Astrocyte of the spinal cord (primary cell): ENCODE measurements at regions not wholly inside any gene's neighbourhood (a gene's known extent, or its start where the extent isn't known, plus 50 kb on each side); places are given as distances from the start of the nearest gene placed in this dataset.

Source experiments
- DNase-seq: peaks from one replicate; pipeline ENCODE4 v3.0.0; 2011; ENCODE audit warnings: low read depth, low spot score
- H3K4me3 ChIP-seq: 2 replicates; pipeline ENCODE4 v1.5.1; 2011; ENCODE audit warnings: low read depth, mild to moderate bottlenecking, low read length, moderate library complexity
- CTCF ChIP-seq: IDR thresholded peaks from 2 replicates; pipeline ENCODE4 v1.5.1; 2012; ENCODE audit warnings: low read depth, mild to moderate bottlenecking, low read length, inconsistent platforms
- in situ Hi-C: cut with HindIII; loops from 2 replicates; pipeline ENCODE4 v1.10.0; 2017; ENCODE audit warnings: low sequenced_read_pairs

- TF ChIP-seq CTCF = no peak
- no peak for DNase-seq
- H3K4me3 ChIP-seq = no peak overlapping the region
- in situ Hi-C loops = no loop called here
Observed at GRCh38 chr5:30957591-30957990, 235.9 kb upstream of the CDH6 start.

- no peak for DNase-seq
- TF ChIP-seq CTCF = no peak
- in situ Hi-C loops = no loop called here
- H3K4me3 ChIP-seq = no peak overlapping the region
Observed at GRCh38 chr5:30956251-30956650, 237.2 kb upstream of the CDH6 start.

- no peak for TF ChIP-seq CTCF
- DNase-seq = no peak
- no peak overlapping the region for H3K4me3 ChIP-seq
- in situ Hi-C loops = no loop called here
Observed at GRCh38 chr5:30937070-30937469, 256.4 kb upstream of the CDH6 start.

GRCh38 chr5:30933599-30933998, 259.9 kb upstream of the CDH6 start:
- no peak overlapping the region for H3K4me3 ChIP-seq
- no peak for TF ChIP-seq CTCF
- DNase-seq = no peak
- in situ Hi-C loops = no loop called here

GRCh38 chr5:30932273-30933017, 261.0 kb upstream of the CDH6 start:
- TF ChIP-seq CTCF = no peak
- DNase-seq = no peak
- in situ Hi-C loops = no loop called here

GRCh38 chr5:30930736-30931135, 262.8 kb upstream of the CDH6 start:
- no peak overlapping the region for H3K4me3 ChIP-seq
- peak; percentile 42 for DNase-seq
- in situ Hi-C loops = no loop called here
- TF ChIP-seq CTCF = no peak

More at GRCh38 chr5:30932273-30933017, 261.0 kb upstream of the CDH6 start:
- no peak overlapping the region for H3K4me3 ChIP-seq
